ENCODE measurements at regions not wholly inside any gene's neighbourhood (a gene's known extent, or its start where the extent isn't known, plus 50 kb on each side); places are given as distances from the start of the nearest gene placed in this dataset.
"Not testable (repeated sequence)": the region's sequence is repeated elsewhere in the genome, so short reads cannot be mapped to it uniquely, and the experiment has no call there.

DNA sequence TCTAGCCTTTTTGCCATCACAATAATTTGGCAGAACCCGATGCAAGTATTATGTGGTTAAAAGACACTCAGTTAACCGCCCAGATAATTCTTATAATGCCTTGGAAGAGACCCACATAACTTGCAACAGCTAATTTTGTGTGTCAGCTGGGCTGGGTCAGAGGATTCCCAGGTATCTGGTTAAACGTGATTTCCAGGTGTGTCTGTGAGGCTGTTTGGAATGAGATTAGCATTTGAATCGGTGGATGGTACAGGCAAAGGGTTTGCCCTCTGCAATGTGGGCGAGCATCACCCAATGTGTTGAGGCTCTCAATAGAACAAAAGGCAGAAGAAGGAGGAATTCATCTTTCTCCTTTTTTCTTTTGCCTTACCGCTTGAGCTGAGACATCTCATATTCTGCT is 314.2 kb upstream of the PUDP start:
- TF ChIP-seq, protein P1, sequence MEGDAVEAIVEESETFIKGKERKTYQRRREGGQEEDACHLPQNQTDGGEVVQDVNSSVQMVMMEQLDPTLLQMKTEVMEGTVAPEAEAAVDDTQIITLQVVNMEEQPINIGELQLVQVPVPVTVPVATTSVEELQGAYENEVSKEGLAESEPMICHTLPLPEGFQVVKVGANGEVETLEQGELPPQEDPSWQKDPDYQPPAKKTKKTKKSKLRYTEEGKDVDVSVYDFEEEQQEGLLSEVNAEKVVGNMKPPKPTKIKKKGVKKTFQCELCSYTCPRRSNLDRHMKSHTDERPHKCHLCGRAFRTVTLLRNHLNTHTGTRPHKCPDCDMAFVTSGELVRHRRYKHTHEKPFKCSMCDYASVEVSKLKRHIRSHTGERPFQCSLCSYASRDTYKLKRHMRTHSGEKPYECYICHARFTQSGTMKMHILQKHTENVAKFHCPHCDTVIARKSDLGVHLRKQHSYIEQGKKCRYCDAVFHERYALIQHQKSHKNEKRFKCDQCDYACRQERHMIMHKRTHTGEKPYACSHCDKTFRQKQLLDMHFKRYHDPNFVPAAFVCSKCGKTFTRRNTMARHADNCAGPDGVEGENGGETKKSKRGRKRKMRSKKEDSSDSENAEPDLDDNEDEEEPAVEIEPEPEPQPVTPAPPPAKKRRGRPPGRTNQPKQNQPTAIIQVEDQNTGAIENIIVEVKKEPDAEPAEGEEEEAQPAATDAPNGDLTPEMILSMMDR (IDR thresholded peaks at IDR 0.05; ENCODE audit: borderline replicate concordance): no peak
- no peaks in the 10 kb centered on the region for H3K9me3 ChIP-seq (replicated peaks)
- DNase-seq: no peak
- H3K27ac ChIP-seq (replicated peaks): no peak overlapping the region
- no peaks in the 10 kb centered on the region for H3K36me3 ChIP-seq
- intact Hi-C loops (cut with micrococcal nuclease): no loop called here
- H3K27me3 ChIP-seq (ENCODE audit: low read depth): no peaks in the 10 kb centered on the region
- H3K4me3 ChIP-seq: no peak overlapping the region
- H3K4me1 ChIP-seq: no peaks in the 10 kb centered on the region

DNA sequence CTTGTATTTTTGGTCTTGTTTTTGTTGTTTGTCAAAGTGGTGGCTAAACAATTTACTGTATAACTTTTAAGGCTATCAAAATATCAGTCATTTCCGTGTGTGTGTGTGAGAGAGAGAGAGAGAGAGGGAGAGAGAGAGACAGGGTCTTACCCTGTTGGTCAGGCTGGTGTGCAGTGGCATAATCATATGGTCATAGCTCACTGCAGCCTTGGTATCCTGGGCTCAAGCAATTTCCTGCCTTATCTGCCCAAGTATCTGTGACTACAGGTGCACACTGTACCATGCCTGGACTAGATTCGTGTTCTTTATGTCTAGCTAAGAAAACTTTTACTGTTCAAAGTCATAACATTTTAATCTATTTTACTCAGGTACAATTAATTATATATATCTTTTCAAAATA is 313.1 kb upstream of the PUDP start:
- H3K27me3 ChIP-seq (ENCODE audit: low read depth); H3K9me3 ChIP-seq (replicated peaks); H3K4me1 ChIP-seq; intact Hi-C loops (cut with micrococcal nuclease); H3K4me3 ChIP-seq; H3K27ac ChIP-seq (replicated peaks); DNase-seq; H3K36me3 ChIP-seq: not testable (repeated sequence)

DNA sequence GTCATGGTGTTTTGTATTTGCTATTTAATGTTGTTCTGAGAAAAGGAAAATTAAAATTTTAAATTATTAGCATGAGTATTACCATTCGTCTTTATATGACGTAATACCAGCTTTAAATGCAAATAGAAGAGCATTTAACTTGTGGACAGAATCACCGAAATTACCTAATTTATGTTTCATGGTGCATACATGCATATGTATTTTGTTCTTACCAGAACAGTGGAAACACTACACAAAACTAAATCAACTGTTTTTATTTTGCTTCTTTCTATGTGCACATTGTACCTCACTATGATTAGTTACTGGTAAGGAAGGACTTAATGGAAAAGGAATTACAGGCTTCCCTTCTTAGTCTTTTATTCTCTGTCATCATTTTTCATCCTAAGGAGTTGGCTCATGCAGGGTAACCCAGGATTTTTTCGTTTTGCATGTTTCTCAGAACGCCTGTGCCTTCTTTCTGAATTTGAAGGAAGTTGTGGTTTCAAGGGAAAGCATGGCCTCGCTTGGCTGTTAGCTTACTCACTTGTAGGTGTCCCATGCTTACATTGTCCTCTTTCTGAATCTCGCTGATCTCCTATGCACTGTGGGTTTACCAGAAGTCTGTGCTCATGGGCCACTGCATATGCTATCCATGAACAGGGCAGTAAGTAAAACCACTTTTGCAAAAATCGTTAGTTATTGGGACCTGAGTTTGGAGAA is 300.0 kb upstream of the PUDP start:
- TF ChIP-seq, protein P1 (IDR thresholded peaks at IDR 0.05; ENCODE audit: borderline replicate concordance): no peak
- no peak overlapping the region for H3K27ac ChIP-seq (replicated peaks)
- H3K4me3 ChIP-seq: no peak overlapping the region
- intact Hi-C loops (cut with micrococcal nuclease): no loop called here
- no peaks in the 10 kb centered on the region for H3K27me3 ChIP-seq (ENCODE audit: low read depth)
- no peaks in the 10 kb centered on the region for H3K4me1 ChIP-seq
- no peaks in the 10 kb centered on the region for H3K36me3 ChIP-seq
- no peak for DNase-seq
- H3K9me3 ChIP-seq (replicated peaks): no peaks in the 10 kb centered on the region

DNA sequence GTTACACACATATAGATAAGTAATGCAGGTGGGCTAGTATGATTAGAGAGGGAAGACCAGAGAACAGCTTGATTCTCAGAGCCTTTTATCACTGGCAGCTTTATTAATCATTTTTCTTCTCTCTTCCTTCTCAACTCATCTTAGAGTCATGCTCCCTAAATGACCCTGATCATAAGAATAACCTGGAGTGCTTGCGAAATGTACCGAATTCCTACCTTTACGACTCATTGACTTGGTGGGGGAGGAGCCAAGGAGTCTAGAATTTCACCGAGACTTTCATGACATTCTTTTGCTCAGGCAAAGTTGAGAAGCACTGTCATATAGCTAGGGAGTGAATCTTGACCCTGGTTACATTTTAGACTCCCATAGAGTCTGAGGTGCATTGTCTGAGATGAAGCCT is 298.9 kb upstream of the PUDP start:
- no peak overlapping the region for H3K4me3 ChIP-seq
- TF ChIP-seq, protein P1 (IDR thresholded peaks at IDR 0.05; ENCODE audit: borderline replicate concordance): no peak

DNA sequence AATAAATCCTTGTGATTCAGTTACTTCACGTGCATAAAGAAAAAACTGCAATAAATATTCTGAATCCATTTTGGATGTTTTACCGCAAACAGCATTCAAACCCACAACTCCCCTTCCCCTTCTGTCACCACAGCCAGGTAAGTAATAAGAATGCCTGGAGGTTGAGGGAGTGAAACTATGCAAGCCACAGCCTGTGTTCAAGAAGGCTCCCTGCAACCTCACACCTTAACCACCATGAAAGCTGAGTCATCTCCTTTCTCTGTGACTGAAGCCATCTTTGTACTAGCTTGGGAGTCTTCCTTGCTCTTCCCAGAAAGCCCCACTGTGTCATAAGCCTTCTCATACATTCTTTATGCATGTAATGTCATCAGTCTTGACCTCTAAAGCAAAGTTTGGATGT is 297.0 kb upstream of the PUDP start:
- H3K36me3 ChIP-seq: no peaks in the 10 kb centered on the region
- intact Hi-C loops (cut with micrococcal nuclease): no loop called here
- H3K9me3 ChIP-seq (replicated peaks): no peaks in the 10 kb centered on the region
- TF ChIP-seq, protein P1 (IDR thresholded peaks at IDR 0.05; ENCODE audit: borderline replicate concordance): no peak
- H3K27ac ChIP-seq (replicated peaks): no peak overlapping the region
- H3K27me3 ChIP-seq (ENCODE audit: low read depth): no peaks in the 10 kb centered on the region
- H3K4me3 ChIP-seq: no peak overlapping the region
- no peak for DNase-seq
- no peaks in the 10 kb centered on the region for H3K4me1 ChIP-seq

More for the DNA sequence above, 298.9 kb upstream of the PUDP start:
- Histone ChIP-seq H3K27ac (replicated peaks) (no peak overlapping the region), H3K27me3 (ENCODE audit: low read depth) (no peaks in the 10 kb centered on the region), H3K4me1 (no peaks in the 10 kb centered on the region), H3K36me3 (no peaks in the 10 kb centered on the region), H3K9me3 (replicated peaks) (no peaks in the 10 kb centered on the region)
- no peak for DNase-seq
- intact Hi-C loops (cut with micrococcal nuclease): no loop called here

DNA sequence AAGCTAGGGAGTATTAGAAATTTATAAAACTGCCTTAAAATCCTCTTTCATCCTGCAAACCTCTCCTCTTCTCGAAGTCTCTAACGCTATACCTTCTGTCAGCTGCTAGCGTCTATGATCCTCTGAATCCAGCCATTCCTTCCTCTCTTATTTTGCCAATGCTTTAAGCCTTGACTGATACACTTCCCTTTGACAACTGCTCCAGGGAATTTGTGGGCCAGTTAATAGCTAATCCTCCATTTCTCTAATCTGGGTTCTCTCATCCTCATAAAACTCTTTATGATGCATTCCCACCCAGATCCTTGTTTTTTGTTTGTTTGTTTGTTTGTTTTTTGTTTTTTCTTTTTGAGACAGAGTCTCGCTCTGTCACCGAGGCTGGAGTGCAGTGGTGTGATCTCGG is 293.6 kb upstream of the PUDP start:
- no peak for DNase-seq
- no peaks in the 10 kb centered on the region for H3K4me1 ChIP-seq
- H3K27ac ChIP-seq (replicated peaks): no peak overlapping the region
- intact Hi-C loops (cut with micrococcal nuclease): no loop called here
- no peak overlapping the region for H3K4me3 ChIP-seq
- H3K36me3 ChIP-seq: no peaks in the 10 kb centered on the region
- no peaks in the 10 kb centered on the region for H3K27me3 ChIP-seq (ENCODE audit: low read depth)
- TF ChIP-seq, protein P1 (IDR thresholded peaks at IDR 0.05; ENCODE audit: borderline replicate concordance): no peak
- H3K9me3 ChIP-seq (replicated peaks): no peaks in the 10 kb centered on the region
